Gastroesophageal sphincter (tissue), 3 donors: ENCODE measurements at regions not wholly inside any gene's neighbourhood (a gene's known extent, or its start where the extent isn't known, plus 50 kb on each side); places are given as distances from the start of the nearest gene placed in this dataset.

Experiments used
- EP300 ChIP-seq: sonication (generic); formaldehyde crosslinking; IDR thresholded peaks from one replicate; pipeline ENCODE4 v1.6.1; 2017; ENCODE audit warnings: antibody characterized with exemption, mild to moderate bottlenecking
- POLR2AphosphoS5 ChIP-seq: sonication (generic); formaldehyde crosslinking; IDR thresholded peaks from one replicate; pipeline ENCODE4 v1.6.1; 2017; ENCODE audit warnings: antibody characterized with exemption
- TF ChIP-seq, protein P1 (sequence below), 4 experiments: fragments of 200-600 bp in 2 of 4; fragments of 450-650 bp in 2 of 4; sonication (generic) in 1 of 4; IDR thresholded peaks; one replicate each; pipeline ENCODE4 v1.5.1; 2017 to 2019; ENCODE audit warnings: antibody characterized with exemption in 4 of 4, mild to moderate bottlenecking in 2 of 4, moderate library complexity in 2 of 4

DNA sequence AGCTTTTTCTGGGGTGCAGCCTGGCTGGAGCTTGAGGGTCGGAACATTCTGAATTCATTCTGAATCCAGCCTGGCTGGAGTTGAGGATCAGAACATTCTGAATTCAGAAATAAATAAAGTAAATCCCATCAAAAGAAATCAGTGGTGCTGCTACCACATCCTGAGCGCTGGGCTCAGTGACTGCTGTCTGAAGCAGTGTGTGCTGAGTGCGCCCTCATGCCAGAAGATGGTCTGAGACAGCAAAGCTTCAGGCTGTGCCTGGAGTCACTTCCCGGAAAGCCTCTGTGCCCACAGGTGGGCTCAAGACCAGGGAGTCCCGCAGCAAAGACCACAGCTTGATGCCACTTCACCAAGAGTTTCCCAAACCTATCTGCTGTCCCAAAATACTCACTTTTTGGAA is 187.9 kb downstream of the VAPA start:
- no peak for TF ChIP-seq POLR2AphosphoS5
- TF ChIP-seq EP300, result no peak
- TF ChIP-seq, protein P1, sequence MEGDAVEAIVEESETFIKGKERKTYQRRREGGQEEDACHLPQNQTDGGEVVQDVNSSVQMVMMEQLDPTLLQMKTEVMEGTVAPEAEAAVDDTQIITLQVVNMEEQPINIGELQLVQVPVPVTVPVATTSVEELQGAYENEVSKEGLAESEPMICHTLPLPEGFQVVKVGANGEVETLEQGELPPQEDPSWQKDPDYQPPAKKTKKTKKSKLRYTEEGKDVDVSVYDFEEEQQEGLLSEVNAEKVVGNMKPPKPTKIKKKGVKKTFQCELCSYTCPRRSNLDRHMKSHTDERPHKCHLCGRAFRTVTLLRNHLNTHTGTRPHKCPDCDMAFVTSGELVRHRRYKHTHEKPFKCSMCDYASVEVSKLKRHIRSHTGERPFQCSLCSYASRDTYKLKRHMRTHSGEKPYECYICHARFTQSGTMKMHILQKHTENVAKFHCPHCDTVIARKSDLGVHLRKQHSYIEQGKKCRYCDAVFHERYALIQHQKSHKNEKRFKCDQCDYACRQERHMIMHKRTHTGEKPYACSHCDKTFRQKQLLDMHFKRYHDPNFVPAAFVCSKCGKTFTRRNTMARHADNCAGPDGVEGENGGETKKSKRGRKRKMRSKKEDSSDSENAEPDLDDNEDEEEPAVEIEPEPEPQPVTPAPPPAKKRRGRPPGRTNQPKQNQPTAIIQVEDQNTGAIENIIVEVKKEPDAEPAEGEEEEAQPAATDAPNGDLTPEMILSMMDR (IDR thresholded peaks at IDR 0.05), result no peak
